ENCODE measurements at regions not wholly inside any gene's neighbourhood (a gene's known extent, or its start where the extent isn't known, plus 50 kb on each side); places are given as distances from the start of the nearest gene placed in this dataset.

DNA sequence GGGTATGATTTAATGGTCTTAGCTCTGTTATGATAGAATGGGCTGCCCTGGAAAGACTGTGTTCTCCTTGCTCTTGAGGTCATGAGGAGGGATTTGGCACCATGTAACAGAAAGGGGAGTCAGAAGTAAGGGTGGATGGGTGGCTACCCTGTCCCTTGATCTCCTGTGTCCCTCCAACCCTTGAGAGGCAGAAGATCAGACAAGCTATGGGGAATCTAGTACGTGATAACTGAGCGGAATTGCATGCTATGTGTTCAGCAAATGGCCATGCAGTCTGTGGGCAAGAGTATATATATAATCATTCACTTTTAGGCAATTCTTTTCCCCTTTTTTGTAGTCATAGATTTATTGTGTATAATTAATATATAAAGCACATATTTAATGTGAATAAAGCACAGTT is 174.9 kb downstream of the SEC23IP start:
- Histone ChIP-seq H3K4me1 (ENCODE audit: control insufficient read depth in 1 of 2, insufficient read depth in 2 of 2, low read depth in 1 of 2, low read length in 1 of 2) (no peaks in the 10 kb centered on the region), H4K20me1 (ENCODE audit: insufficient read depth) (no peaks in the 10 kb centered on the region), H3K9me3 (no peaks in the 10 kb centered on the region), H3K27me3 (ENCODE audit: insufficient read depth) (no peaks in the 10 kb centered on the region), H3K27ac (ENCODE audit: low read depth in 2 of 2, low read length in 1 of 2) (no peak overlapping the region), H3F3A (replicated peaks; ENCODE audit: insufficient read depth) (no peaks in the 10 kb centered on the region), H3K4me3 (ENCODE audit: low read depth in 2 of 2, low read length in 1 of 2) (no peak overlapping the region), H3K36me3 (replicated peaks in 1 of 2; ENCODE audit: control insufficient read depth in 1 of 2, insufficient read depth in 2 of 2, low read length in 1 of 2) (no peaks in the 10 kb centered on the region), H3K4me2 (no peak overlapping the region), H3K9me2 (no peaks in the 10 kb centered on the region), H2AFZ (ENCODE audit: low read depth) (no peak overlapping the region), H3K79me2 (ENCODE audit: insufficient read depth) (no peaks in the 10 kb centered on the region), H3K9ac (no peak overlapping the region)
- no peak for TF ChIP-seq POLR2AphosphoS5 (IDR thresholded peaks at IDR 0.05; ENCODE audit: low read depth, low read length)
- TF ChIP-seq, protein P1, sequence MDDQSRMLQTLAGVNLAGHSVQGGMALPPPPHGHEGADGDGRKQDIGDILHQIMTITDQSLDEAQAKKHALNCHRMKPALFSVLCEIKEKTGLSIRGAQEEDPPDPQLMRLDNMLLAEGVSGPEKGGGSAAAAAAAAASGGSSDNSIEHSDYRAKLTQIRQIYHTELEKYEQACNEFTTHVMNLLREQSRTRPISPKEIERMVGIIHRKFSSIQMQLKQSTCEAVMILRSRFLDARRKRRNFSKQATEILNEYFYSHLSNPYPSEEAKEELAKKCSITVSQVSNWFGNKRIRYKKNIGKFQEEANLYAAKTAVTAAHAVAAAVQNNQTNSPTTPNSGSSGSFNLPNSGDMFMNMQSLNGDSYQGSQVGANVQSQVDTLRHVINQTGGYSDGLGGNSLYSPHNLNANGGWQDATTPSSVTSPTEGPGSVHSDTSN (IDR thresholded peaks at IDR 0.05): no peak
- no peak for TF ChIP-seq RCOR1 (IDR thresholded peaks at IDR 0.05; ENCODE audit: low read length)
- POLR2A ChIA-PET: no interaction called here
- 43% methylated on average over 2 of the region's 2 CpGs for WGBS (ENCODE audit: low lambda C conversion rate)
- CTCF ChIA-PET: no interaction called here
- DNase-seq: no peak

DNA sequence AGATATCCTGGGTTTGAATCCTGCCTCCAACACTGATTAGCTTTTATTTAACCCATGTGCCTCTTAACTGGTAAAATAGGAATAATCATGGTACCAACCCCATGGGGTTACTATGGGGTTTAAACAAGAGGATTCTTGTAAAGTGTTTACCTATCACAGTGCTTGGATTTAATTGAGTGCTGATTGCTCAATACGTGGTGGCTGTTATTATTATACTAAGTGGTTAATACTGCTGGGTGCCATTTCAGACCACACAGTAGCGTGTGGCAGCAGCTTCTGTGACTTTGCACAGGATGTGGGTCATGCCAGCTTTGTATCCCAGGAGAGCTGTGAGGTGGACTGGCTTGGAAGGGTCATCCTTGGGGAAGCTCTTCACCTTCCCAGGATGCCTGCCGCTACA is 177.2 kb downstream of the SEC23IP start:
- TF ChIP-seq TEAD4 (IDR thresholded peaks at IDR 0.05; ENCODE audit: borderline replicate concordance, insufficient read depth) (no peak), YY1 (IDR thresholded peaks at IDR 0.05; ENCODE audit: low read depth) (no peak), RXRA (IDR thresholded peaks at IDR 0.05; ENCODE audit: borderline replicate concordance, low read depth) (no peak), JUND (IDR thresholded peaks at IDR 0.05) (no peak), RAD21 (IDR thresholded peaks at IDR 0.05; ENCODE audit: low read length) (no peak)
- TF ChIP-seq, protein P2, sequence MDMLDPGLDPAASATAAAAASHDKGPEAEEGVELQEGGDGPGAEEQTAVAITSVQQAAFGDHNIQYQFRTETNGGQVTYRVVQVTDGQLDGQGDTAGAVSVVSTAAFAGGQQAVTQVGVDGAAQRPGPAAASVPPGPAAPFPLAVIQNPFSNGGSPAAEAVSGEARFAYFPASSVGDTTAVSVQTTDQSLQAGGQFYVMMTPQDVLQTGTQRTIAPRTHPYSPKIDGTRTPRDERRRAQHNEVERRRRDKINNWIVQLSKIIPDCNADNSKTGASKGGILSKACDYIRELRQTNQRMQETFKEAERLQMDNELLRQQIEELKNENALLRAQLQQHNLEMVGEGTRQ (IDR thresholded peaks at IDR 0.05; ENCODE audit: borderline replicate concordance, low read depth, low read length): no peak
- TF ChIP-seq, protein P3, sequence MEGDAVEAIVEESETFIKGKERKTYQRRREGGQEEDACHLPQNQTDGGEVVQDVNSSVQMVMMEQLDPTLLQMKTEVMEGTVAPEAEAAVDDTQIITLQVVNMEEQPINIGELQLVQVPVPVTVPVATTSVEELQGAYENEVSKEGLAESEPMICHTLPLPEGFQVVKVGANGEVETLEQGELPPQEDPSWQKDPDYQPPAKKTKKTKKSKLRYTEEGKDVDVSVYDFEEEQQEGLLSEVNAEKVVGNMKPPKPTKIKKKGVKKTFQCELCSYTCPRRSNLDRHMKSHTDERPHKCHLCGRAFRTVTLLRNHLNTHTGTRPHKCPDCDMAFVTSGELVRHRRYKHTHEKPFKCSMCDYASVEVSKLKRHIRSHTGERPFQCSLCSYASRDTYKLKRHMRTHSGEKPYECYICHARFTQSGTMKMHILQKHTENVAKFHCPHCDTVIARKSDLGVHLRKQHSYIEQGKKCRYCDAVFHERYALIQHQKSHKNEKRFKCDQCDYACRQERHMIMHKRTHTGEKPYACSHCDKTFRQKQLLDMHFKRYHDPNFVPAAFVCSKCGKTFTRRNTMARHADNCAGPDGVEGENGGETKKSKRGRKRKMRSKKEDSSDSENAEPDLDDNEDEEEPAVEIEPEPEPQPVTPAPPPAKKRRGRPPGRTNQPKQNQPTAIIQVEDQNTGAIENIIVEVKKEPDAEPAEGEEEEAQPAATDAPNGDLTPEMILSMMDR (IDR thresholded peaks at IDR 0.05): no peak
- TF ChIP-seq, protein P4, sequence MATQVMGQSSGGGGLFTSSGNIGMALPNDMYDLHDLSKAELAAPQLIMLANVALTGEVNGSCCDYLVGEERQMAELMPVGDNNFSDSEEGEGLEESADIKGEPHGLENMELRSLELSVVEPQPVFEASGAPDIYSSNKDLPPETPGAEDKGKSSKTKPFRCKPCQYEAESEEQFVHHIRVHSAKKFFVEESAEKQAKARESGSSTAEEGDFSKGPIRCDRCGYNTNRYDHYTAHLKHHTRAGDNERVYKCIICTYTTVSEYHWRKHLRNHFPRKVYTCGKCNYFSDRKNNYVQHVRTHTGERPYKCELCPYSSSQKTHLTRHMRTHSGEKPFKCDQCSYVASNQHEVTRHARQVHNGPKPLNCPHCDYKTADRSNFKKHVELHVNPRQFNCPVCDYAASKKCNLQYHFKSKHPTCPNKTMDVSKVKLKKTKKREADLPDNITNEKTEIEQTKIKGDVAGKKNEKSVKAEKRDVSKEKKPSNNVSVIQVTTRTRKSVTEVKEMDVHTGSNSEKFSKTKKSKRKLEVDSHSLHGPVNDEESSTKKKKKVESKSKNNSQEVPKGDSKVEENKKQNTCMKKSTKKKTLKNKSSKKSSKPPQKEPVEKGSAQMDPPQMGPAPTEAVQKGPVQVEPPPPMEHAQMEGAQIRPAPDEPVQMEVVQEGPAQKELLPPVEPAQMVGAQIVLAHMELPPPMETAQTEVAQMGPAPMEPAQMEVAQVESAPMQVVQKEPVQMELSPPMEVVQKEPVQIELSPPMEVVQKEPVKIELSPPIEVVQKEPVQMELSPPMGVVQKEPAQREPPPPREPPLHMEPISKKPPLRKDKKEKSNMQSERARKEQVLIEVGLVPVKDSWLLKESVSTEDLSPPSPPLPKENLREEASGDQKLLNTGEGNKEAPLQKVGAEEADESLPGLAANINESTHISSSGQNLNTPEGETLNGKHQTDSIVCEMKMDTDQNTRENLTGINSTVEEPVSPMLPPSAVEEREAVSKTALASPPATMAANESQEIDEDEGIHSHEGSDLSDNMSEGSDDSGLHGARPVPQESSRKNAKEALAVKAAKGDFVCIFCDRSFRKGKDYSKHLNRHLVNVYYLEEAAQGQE (IDR thresholded peaks at IDR 0.05; ENCODE audit: low read depth, low read length): no peak
- Histone ChIP-seq H3K9me2 (no peaks in the 10 kb centered on the region), H3K4me3 (ENCODE audit: low read depth in 2 of 2, low read length in 1 of 2) (no peak overlapping the region), H2AFZ (ENCODE audit: low read depth) (no peak overlapping the region), H4K20me1 (ENCODE audit: insufficient read depth) (no peaks in the 10 kb centered on the region), H3K4me2 (no peak overlapping the region), H3K36me3 (replicated peaks in 1 of 2; ENCODE audit: control insufficient read depth in 1 of 2, insufficient read depth in 2 of 2, low read length in 1 of 2) (no peaks in the 10 kb centered on the region), H3K79me2 (ENCODE audit: insufficient read depth) (no peaks in the 10 kb centered on the region), H3K4me1 (ENCODE audit: control insufficient read depth in 1 of 2, insufficient read depth in 2 of 2, low read depth in 1 of 2, low read length in 1 of 2) (no peaks in the 10 kb centered on the region), H3K9ac (no peak overlapping the region), H3K9me3 (no peaks in the 10 kb centered on the region), H3K27ac (ENCODE audit: low read depth in 2 of 2, low read length in 1 of 2) (no peak overlapping the region), H3F3A (replicated peaks; ENCODE audit: insufficient read depth) (no peaks in the 10 kb centered on the region), H3K27me3 (ENCODE audit: insufficient read depth) (no peaks in the 10 kb centered on the region)
- POLR2A ChIA-PET: no interaction called here
- WGBS (ENCODE audit: low lambda C conversion rate): 21% methylated on average over 3 of the region's 3 CpGs
- CTCF ChIA-PET: no interaction called here
- DNase-seq: no peak
